Keratinocyte (primary cell): ENCODE measurements at regions not wholly inside any gene's neighbourhood (a gene's known extent, or its start where the extent isn't known, plus 50 kb on each side); places are given as distances from the start of the nearest gene placed in this dataset.

Source experiments
- DNase-seq: peaks from one replicate; pipeline ENCODE4 v3.0.0-alpha.2; 2011; ENCODE audit warnings: low read depth, missing footprints, low spot score
- FAIRE-seq: peaks from 2 replicates; lab custom pipeline; 2011; peaks lifted over from hg19 to GRCh38; lab: Jason Lieb, UNC
- H2AFZ ChIP-seq: 2 replicates; pipeline ENCODE4 v1.6.0; 2012; ENCODE audit warnings: low read length, control low read depth, inconsistent platforms; ENCODE audit not compliant: control insufficient read depth
- H3K27ac ChIP-seq: 2 replicates; pipeline ENCODE4 v1.5.1; 2011; ENCODE audit warnings: low read length; ENCODE audit not compliant: control insufficient read depth, insufficient read depth
- H3K27me3 ChIP-seq: 3 replicates; pipeline ENCODE4 v1.6.0; 2011; ENCODE audit warnings: low read length; ENCODE audit not compliant: control insufficient read depth, insufficient read depth; ENCODE audit errors: extremely low read depth
- H3K36me3 ChIP-seq, 2 experiments: 2 replicates in 1 of 2; 3 replicates in 1 of 2; pipeline ENCODE4 v1.5.1; 2011; ENCODE audit warnings: low read length in 2 of 2, mild to moderate bottlenecking in 1 of 2; ENCODE audit not compliant: control insufficient read depth in 2 of 2, insufficient read depth in 2 of 2; ENCODE audit errors: extremely low read depth in 1 of 2
- H3K4me1 ChIP-seq: 3 replicates; pipeline ENCODE4 v1.5.1; 2011; ENCODE audit warnings: low read length; ENCODE audit not compliant: control insufficient read depth, insufficient read depth; ENCODE audit errors: extremely low read depth
- H3K4me2 ChIP-seq: 3 replicates; pipeline ENCODE4 v1.6.0; 2011; ENCODE audit warnings: low read depth, low read length; ENCODE audit not compliant: control insufficient read depth, insufficient read depth; ENCODE audit errors: extremely low read depth
- H3K4me3 ChIP-seq, 3 experiments: fragments of 200-600 bp in 1 of 3; sonication (generic) in 1 of 3; 2 replicates in 2 of 3; 3 replicates in 1 of 3; pipeline ENCODE4 v1.5.1; 2011 to 2016; ENCODE audit warnings: low read length in 3 of 3, mild to moderate bottlenecking in 3 of 3, control low read depth in 2 of 3, inconsistent platforms in 1 of 3, low read depth in 1 of 3, mixed read lengths in 1 of 3, mixed run types in 1 of 3, moderate library complexity in 1 of 3; ENCODE audit not compliant: control insufficient read depth in 2 of 3, insufficient read depth in 2 of 3; ENCODE audit errors: extremely low read depth in 1 of 3
- H3K79me2 ChIP-seq: 2 replicates; pipeline ENCODE4 v1.6.0; 2012; ENCODE audit warnings: low read length; ENCODE audit not compliant: control insufficient read depth, insufficient read depth
- H3K9ac ChIP-seq: 3 replicates; pipeline ENCODE4 v1.6.0; 2011; ENCODE audit warnings: low read length; ENCODE audit not compliant: control insufficient read depth, insufficient read depth; ENCODE audit errors: extremely low read depth
- H3K9me1 ChIP-seq: 3 replicates; pipeline ENCODE4 v1.6.0; 2011; ENCODE audit warnings: low read length; ENCODE audit not compliant: control insufficient read depth, insufficient read depth; ENCODE audit errors: extremely low read depth
- H3K9me3 ChIP-seq: 2 replicates; pipeline ENCODE4 v1.5.1; 2012; ENCODE audit warnings: low read depth, low read length; ENCODE audit not compliant: control insufficient read depth
- H4K20me1 ChIP-seq: 3 replicates; pipeline ENCODE4 v1.6.0; 2011; ENCODE audit warnings: low read length; ENCODE audit not compliant: control insufficient read depth, insufficient read depth; ENCODE audit errors: extremely low read depth
- EZH2 ChIP-seq: IDR thresholded peaks from one replicate; pipeline ENCODE4 v1.6.1; 2012; ENCODE audit warnings: inconsistent platforms, mild to moderate bottlenecking, low read length, moderate library complexity
- dilution Hi-C: fragments of 300-500 bp; cut with MboI; formaldehyde crosslinking; loops from one replicate; pipeline ENCODE4 v1.7.0; 2020; ENCODE audit warnings: low sequenced_read_pairs; ENCODE audit not compliant: extremely low pct_ligation_motif_present
- TF ChIP-seq, protein P1 (sequence below), 3 experiments: IDR thresholded peaks in 1 of 3; conservative IDR thresholded peaks in 1 of 3; optimal IDR thresholded peaks in 1 of 3; 2 replicates in 2 of 3; 3 replicates in 1 of 3; pipeline versions ENCODE3 to v1.5.1; 2011; ENCODE audit warnings: low read length in 3 of 3, mild to moderate bottlenecking in 3 of 3, moderate library complexity in 2 of 3, control low read depth in 1 of 3, inconsistent platforms in 1 of 3; ENCODE audit not compliant: insufficient read depth in 2 of 3; ENCODE audit errors: extremely low read depth in 1 of 3

DNA sequence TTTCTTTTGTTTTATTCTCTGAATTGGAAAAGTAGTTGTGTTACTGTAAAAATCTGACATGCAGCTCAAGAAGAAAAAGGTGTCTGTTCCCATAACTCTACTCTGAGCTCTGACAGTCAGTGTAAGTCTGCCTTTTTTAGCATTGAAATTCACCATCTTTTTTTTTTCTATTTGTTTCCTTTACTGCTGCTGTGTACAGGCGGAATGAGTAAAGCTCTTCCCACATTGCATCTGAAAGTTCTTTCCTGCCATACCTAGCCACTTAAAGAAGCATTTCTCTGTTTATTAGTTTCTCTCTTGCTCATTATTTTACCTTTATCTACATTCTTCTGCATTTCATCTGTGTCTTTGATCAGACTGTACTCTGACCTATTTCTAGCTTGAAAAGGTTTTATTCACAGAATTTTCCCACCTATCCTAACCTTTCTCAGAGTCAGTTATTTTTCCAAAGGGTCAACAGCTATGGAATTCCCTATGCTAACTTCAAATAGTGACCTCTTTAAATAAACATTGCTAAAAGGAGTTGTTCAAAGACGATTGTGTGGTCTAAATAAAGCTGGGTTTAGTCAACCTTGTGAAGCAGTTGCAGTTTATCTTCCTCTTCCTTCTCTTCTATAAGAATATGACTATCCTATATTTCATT, 1303.1 kb upstream of the ZEB2 start:
- H2AFZ ChIP-seq = no peak overlapping the region
- no peak overlapping the region for H3K27ac ChIP-seq
- no peaks in the 10 kb centered on the region for H3K27me3 ChIP-seq
- no peak overlapping the region for H3K4me3 ChIP-seq
- no peaks in the 10 kb centered on the region for H3K9me3 ChIP-seq
- no peak for FAIRE-seq
- no peak for TF ChIP-seq EZH2
- TF ChIP-seq, protein P1, sequence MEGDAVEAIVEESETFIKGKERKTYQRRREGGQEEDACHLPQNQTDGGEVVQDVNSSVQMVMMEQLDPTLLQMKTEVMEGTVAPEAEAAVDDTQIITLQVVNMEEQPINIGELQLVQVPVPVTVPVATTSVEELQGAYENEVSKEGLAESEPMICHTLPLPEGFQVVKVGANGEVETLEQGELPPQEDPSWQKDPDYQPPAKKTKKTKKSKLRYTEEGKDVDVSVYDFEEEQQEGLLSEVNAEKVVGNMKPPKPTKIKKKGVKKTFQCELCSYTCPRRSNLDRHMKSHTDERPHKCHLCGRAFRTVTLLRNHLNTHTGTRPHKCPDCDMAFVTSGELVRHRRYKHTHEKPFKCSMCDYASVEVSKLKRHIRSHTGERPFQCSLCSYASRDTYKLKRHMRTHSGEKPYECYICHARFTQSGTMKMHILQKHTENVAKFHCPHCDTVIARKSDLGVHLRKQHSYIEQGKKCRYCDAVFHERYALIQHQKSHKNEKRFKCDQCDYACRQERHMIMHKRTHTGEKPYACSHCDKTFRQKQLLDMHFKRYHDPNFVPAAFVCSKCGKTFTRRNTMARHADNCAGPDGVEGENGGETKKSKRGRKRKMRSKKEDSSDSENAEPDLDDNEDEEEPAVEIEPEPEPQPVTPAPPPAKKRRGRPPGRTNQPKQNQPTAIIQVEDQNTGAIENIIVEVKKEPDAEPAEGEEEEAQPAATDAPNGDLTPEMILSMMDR (optimal IDR thresholded peaks at IDR 0.05 in 1 of 3, IDR thresholded peaks at IDR 0.05 in 1 of 3, conservative IDR thresholded peaks at IDR 0.05 in 1 of 3; ENCODE audit: extremely low read depth in 1 of 3, insufficient read depth in 2 of 3, low read length in 3 of 3) = no peak
- no peaks in the 10 kb centered on the region for H3K4me1 ChIP-seq
- no peak for DNase-seq
- no peaks in the 10 kb centered on the region for H3K36me3 ChIP-seq
- H3K9ac ChIP-seq = no peak overlapping the region
- H4K20me1 ChIP-seq = no peaks in the 10 kb centered on the region
- no peaks in the 10 kb centered on the region for H3K79me2 ChIP-seq
- H3K9me1 ChIP-seq = no peaks in the 10 kb centered on the region
- dilution Hi-C loops = no loop called here
- H3K4me2 ChIP-seq = no peak overlapping the region

DNA sequence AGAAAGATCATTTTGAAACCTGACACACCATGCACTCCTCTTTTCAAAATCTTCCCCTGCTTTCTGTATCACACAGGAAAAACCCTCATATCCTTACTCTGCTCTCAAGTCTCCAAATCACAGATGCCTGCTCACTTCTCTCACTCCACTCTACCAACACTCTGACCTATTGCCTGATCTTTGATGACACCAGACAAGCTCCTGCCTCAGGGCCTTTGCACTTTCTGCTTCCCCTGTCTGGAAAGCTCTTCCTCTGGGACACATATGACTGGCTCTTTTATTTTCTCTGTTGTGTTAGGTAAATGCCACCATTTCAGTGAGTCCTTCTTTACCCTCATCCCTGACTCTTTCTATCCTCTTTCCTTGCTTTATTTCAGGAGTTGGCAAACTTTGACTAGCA, 1300.7 kb upstream of the ZEB2 start:
- dilution Hi-C loops = no loop called here
- H3K4me3 ChIP-seq = no peak overlapping the region
- no peak for FAIRE-seq

More for the DNA sequence above, 1300.7 kb upstream of the ZEB2 start:
- no peak overlapping the region for H2AFZ ChIP-seq
- no peaks in the 10 kb centered on the region for H3K36me3 ChIP-seq
- no peak overlapping the region for H3K27ac ChIP-seq
- no peak overlapping the region for H3K4me2 ChIP-seq
- H4K20me1 ChIP-seq = no peaks in the 10 kb centered on the region
- no peak for TF ChIP-seq EZH2
- TF ChIP-seq, protein P1 (optimal IDR thresholded peaks at IDR 0.05 in 1 of 3, IDR thresholded peaks at IDR 0.05 in 1 of 3, conservative IDR thresholded peaks at IDR 0.05 in 1 of 3; ENCODE audit: extremely low read depth in 1 of 3, insufficient read depth in 2 of 3, low read length in 3 of 3) = no peak
- no peaks in the 10 kb centered on the region for H3K27me3 ChIP-seq
- no peak for DNase-seq
- H3K9ac ChIP-seq = no peak overlapping the region
- no peaks in the 10 kb centered on the region for H3K9me3 ChIP-seq
- no peaks in the 10 kb centered on the region for H3K79me2 ChIP-seq
- no peaks in the 10 kb centered on the region for H3K4me1 ChIP-seq
- H3K9me1 ChIP-seq = no peaks in the 10 kb centered on the region
